Stomach (tissue), 8 donors: ENCODE measurements at regions not wholly inside any gene's neighbourhood (a gene's known extent, or its start where the extent isn't known, plus 50 kb on each side); places are given as distances from the start of the nearest gene placed in this dataset.

Experiments used
- DNase-seq, 2 donors: peaks; one replicate each; pipeline versions ENCODE4 v3.0.0 to v3.0.0-alpha.2; 2013 to 2019
- H3K27ac ChIP-seq, 5 donors: fragments of 200-600 bp in 4 of 5; sonication (generic) in 4 of 5; one replicate each; pipeline ENCODE4 v1.5.1; 2013 to 2019; ENCODE audit warnings: mild to moderate bottlenecking in 1 of 5, moderate library complexity in 1 of 5
- H3K27me3 ChIP-seq, 3 donors: fragments of 200-600 bp; sonication (generic); one replicate each; pipeline ENCODE4 v1.5.1; 2017 to 2019; ENCODE audit warnings: mixed run types in 1 of 3
- H3K36me3 ChIP-seq, 4 donors: fragments of 200-600 bp; sonication (generic); 1 replicate in 3 of 4; 2 replicates in 1 of 4; pipeline ENCODE4 v1.5.1; 2016 to 2019
- H3K4me1 ChIP-seq, 4 donors: fragments of 200-600 bp; sonication (generic); one replicate each; pipeline ENCODE4 v1.5.1; 2016 to 2019
- H3K4me3 ChIP-seq, 4 donors: fragments of 200-600 bp; sonication (generic) in 3 of 4; one replicate each; pipeline ENCODE4 v1.5.1; 2016 to 2019; ENCODE audit warnings: mild to moderate bottlenecking in 1 of 4
- H3K9me3 ChIP-seq, 4 donors: fragments of 200-600 bp; sonication (generic); one replicate each; pipeline ENCODE4 v1.5.1; 2016 to 2019
- EP300 ChIP-seq: sonication (generic); formaldehyde crosslinking; IDR thresholded peaks from one replicate; pipeline ENCODE4 v1.6.1; 2017; ENCODE audit warnings: antibody characterized with exemption
- POLR2A ChIP-seq, 4 donors: fragments of 450-650 bp; IDR thresholded peaks; one replicate each; pipeline ENCODE4 v1.6.1; 2016; ENCODE audit warnings: antibody characterized with exemption in 4 of 4, control low read depth in 2 of 4, mild to moderate bottlenecking in 1 of 4, moderate library complexity in 1 of 4
- POLR2AphosphoS5 ChIP-seq, 3 donors: sonication (generic); formaldehyde crosslinking; IDR thresholded peaks; one replicate each; pipeline ENCODE4 v1.6.1; 2016; ENCODE audit warnings: antibody characterized with exemption in 3 of 3
- WGBS, 5 donors: extraction: QIAGEN DNeasy Blood & Tissue Kit in 3 of 5; methylation state at CpG; one replicate each; pipeline versions ENCODE4 v1.1.5 to v1.1.7; 2013 to 2018; 5-methylcytosine and 5-hydroxymethylcytosine counted together
- intact Hi-C: fragments of 100-400 bp; cut with DNase I; formaldehyde crosslinking; loops from one replicate; pipeline ENCODE4 v1.15.1; 2023; ENCODE audit warnings: low total_unique reads
- TF ChIP-seq, protein P1 (sequence below), 7 experiments: fragments of 450-650 bp in 4 of 7; fragments of 200-600 bp in 3 of 7; sonication (generic) in 3 of 7; IDR thresholded peaks; one replicate each; pipeline ENCODE4 v1.5.1; 2016 to 2019; ENCODE audit warnings: antibody characterized with exemption in 7 of 7, control low read depth in 2 of 7, mild to moderate bottlenecking in 1 of 7
- donor health status: healthy with polysubstance abuse.
- donor health status: Bipolar disorder and iron deficiency.
- donor health status: healthy.

DNA sequence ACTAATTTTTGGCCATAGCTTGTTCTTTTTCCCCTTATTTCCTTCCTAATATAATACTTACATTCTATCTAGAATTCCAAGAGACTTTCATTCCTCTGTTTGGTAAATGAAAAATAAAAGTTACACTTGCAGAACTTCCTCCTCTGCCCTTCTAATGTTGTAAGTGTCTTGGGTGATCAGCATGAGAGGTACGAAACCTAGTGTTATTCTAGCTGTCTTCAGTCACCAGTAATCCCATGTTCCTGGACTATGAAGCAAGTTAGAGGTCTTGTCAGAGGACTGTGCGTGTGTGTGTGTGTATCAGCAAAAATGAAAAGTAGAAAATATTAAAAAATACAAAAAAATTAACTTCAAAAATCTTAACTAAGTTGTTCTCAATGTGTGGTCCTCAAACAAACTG is 307.0 kb downstream of the SPRY2 start:
- Histone ChIP-seq H3K27me3 (no peaks in the 10 kb centered on the region), H3K9me3 (no peaks in the 10 kb centered on the region), H3K4me3 (no peak overlapping the region), H3K27ac (no peak overlapping the region), H3K4me1 (no peaks in the 10 kb centered on the region), H3K36me3 (no peaks in the 10 kb centered on the region)
- intact Hi-C loops, result no loop called here
- 76 to 97% (median 86%) methylated on average over 2 of the region's 2 CpGs for WGBS, 5 donors
- no peak for DNase-seq
- TF ChIP-seq EP300 (no peak), POLR2AphosphoS5 (IDR thresholded peaks at IDR 0.05) (no peak), POLR2A (IDR thresholded peaks at IDR 0.05) (no peak)
- TF ChIP-seq, protein P1, sequence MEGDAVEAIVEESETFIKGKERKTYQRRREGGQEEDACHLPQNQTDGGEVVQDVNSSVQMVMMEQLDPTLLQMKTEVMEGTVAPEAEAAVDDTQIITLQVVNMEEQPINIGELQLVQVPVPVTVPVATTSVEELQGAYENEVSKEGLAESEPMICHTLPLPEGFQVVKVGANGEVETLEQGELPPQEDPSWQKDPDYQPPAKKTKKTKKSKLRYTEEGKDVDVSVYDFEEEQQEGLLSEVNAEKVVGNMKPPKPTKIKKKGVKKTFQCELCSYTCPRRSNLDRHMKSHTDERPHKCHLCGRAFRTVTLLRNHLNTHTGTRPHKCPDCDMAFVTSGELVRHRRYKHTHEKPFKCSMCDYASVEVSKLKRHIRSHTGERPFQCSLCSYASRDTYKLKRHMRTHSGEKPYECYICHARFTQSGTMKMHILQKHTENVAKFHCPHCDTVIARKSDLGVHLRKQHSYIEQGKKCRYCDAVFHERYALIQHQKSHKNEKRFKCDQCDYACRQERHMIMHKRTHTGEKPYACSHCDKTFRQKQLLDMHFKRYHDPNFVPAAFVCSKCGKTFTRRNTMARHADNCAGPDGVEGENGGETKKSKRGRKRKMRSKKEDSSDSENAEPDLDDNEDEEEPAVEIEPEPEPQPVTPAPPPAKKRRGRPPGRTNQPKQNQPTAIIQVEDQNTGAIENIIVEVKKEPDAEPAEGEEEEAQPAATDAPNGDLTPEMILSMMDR (IDR thresholded peaks at IDR 0.05), result no peak

DNA sequence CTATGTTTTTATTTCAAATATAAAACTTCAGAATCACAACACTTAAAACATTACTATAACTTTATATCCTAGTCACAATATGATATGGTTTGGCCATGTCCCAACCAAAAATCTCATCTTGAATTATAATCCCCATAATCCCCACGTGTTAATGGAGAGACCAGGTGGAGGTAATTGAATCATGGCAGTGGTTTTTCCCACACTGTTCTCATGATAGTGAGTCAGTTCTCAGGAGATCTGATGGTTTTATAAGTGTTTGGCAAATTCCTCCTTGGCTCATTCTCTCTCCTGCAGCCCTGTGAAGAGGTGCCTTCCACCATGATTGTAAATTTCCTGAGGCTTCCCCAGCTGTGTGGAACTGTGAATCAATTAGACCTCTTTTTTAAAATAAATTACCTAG is 307.6 kb downstream of the SPRY2 start:
- Histone ChIP-seq H3K4me1 (no peaks in the 10 kb centered on the region), H3K4me3 (no peak overlapping the region), H3K27me3 (no peaks in the 10 kb centered on the region), H3K27ac (no peak overlapping the region), H3K9me3 (no peaks in the 10 kb centered on the region), H3K36me3 (no peaks in the 10 kb centered on the region)
- 67 to 82% (median 75%) methylated on average over 1 of the region's 1 CpG for WGBS, 5 donors
- TF ChIP-seq POLR2AphosphoS5 (IDR thresholded peaks at IDR 0.05) (no peak), POLR2A (IDR thresholded peaks at IDR 0.05) (no peak), EP300 (no peak)
- TF ChIP-seq, protein P1 (IDR thresholded peaks at IDR 0.05), result no peak
- intact Hi-C loops, result no loop called here
- DNase-seq, result no peak

DNA sequence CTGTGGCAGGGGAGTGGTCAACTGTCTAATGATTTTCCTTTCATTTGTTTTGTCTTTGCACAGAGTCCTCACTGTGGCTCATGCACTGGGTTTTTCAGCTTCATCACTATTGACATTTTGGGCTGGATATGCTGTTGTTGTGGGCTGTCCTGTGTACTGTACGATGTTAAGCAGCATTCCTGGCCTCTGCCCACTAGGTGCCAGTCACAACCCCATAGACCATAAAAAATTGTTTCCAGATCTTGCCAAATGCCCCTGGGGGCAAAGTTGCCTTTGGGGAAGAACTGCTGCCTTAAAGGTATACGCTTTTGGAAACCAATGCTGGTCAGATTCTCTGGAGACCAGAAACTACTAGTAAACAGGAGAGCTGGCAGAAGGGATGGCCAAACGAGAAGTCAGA is 310.4 kb downstream of the SPRY2 start:
- no peaks in the 10 kb centered on the region for H3K27me3 ChIP-seq
- H3K36me3 ChIP-seq, result no peaks in the 10 kb centered on the region
- intact Hi-C loops, result no loop called here
- 22 to 35% (median 28%) methylated on average over 3 of the region's 3 CpGs for WGBS, 5 donors
- no peaks in the 10 kb centered on the region for H3K4me1 ChIP-seq
- peak in 1 of 2 donors; percentile 13 for DNase-seq
- no peak for TF ChIP-seq POLR2A (IDR thresholded peaks at IDR 0.05)
- no peak for TF ChIP-seq POLR2AphosphoS5 (IDR thresholded peaks at IDR 0.05)
- TF ChIP-seq EP300, result no peak
- TF ChIP-seq, protein P1 (IDR thresholded peaks at IDR 0.05), result peak in 3 of 7 experiments; percentile 11 to 27 (median 16)
- no peak overlapping the region for H3K4me3 ChIP-seq
- H3K27ac ChIP-seq, result no peak overlapping the region
- no peaks in the 10 kb centered on the region for H3K9me3 ChIP-seq

DNA sequence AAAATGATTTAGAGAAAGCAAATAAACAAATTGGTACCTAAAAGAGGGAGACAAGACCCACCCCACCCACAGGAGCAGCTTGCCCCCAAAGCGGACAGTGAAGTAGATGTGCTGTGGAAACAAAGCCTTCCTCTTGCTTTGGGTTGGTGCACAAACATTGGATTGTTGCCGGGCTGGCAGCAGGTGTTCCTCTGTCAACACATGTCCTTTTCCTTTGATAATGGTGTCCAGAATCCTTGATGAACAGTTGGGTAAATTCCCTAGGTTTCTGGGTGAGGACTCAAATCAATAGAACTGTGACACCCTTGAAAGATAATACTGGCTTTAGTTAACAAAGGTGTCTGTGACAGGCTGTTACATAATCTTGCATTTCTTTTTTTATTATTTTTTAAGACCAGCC is 311.8 kb downstream of the SPRY2 start:
- Histone ChIP-seq H3K36me3 (no peaks in the 10 kb centered on the region), H3K4me3 (no peak overlapping the region), H3K9me3 (no peaks in the 10 kb centered on the region), H3K27me3 (no peaks in the 10 kb centered on the region), H3K4me1 (no peaks in the 10 kb centered on the region), H3K27ac (no peak overlapping the region)
- WGBS, 5 donors, result 74 to 81% (median 75%) methylated on average over 2 of the region's 2 CpGs
- TF ChIP-seq POLR2AphosphoS5 (IDR thresholded peaks at IDR 0.05) (no peak), EP300 (no peak), POLR2A (IDR thresholded peaks at IDR 0.05) (no peak)
- TF ChIP-seq, protein P1 (IDR thresholded peaks at IDR 0.05), result no peak
- DNase-seq, result no peak
- intact Hi-C loops, result no loop called here
